ENCODE measurements at regions not wholly inside any gene's neighbourhood (a gene's known extent, or its start where the extent isn't known, plus 50 kb on each side); places are given as distances from the start of the nearest gene placed in this dataset.

DNA sequence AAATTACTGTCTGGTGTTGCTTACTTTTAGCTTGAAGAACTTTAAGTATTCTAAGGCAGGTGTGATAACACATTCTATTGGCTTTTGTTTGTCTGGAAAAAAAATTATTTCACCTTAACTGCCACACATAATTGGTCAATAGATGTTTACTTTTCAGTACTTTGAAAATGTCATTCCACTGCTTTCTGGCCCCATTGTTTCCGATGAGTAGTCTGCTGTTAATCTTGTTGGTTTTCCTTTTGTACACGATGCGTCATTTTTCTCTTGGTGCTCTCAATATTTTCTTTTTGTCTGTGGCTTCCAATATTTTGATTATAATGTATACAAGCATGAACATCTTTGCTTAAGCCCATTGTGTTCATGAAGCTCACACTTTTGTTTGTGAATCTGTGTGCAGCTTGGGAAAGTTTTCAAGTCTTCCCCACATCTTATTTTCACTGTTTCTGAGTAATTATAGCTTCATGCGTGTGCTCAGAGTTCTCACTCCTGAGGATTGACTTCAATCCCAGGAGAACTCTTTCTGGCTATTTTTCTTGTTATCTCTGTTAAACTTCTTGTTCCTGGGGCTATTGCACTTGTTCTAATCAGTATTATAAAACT lies 664.7 kb downstream of the IGSF11 start:
- TF ChIP-seq, protein P1, sequence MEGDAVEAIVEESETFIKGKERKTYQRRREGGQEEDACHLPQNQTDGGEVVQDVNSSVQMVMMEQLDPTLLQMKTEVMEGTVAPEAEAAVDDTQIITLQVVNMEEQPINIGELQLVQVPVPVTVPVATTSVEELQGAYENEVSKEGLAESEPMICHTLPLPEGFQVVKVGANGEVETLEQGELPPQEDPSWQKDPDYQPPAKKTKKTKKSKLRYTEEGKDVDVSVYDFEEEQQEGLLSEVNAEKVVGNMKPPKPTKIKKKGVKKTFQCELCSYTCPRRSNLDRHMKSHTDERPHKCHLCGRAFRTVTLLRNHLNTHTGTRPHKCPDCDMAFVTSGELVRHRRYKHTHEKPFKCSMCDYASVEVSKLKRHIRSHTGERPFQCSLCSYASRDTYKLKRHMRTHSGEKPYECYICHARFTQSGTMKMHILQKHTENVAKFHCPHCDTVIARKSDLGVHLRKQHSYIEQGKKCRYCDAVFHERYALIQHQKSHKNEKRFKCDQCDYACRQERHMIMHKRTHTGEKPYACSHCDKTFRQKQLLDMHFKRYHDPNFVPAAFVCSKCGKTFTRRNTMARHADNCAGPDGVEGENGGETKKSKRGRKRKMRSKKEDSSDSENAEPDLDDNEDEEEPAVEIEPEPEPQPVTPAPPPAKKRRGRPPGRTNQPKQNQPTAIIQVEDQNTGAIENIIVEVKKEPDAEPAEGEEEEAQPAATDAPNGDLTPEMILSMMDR (IDR thresholded peaks at IDR 0.05) = no peak
- TF ChIP-seq POLR2AphosphoS5 (IDR thresholded peaks at IDR 0.05) = no peak

Measured in transverse colon (tissue), 4 donors.